HL-60 (cell line): ENCODE measurements at regions not wholly inside any gene's neighbourhood (a gene's known extent, or its start where the extent isn't known, plus 50 kb on each side); places are given as distances from the start of the nearest gene placed in this dataset.

ENCODE experiments used
- CTCF ChIP-seq: IDR thresholded peaks from one replicate; pipeline ENCODE4 v1.5.1; 2011; ENCODE audit warnings: low read length, control low read depth, inconsistent platforms; ENCODE audit not compliant: insufficient read depth
- GABPA ChIP-seq: IDR thresholded peaks from 2 replicates; pipeline ENCODE4 v1.6.1; 2012; ENCODE audit warnings: low read depth
- POLR2AphosphoS5 ChIP-seq: IDR thresholded peaks from 2 replicates; pipeline ENCODE4 v1.6.1; 2012; ENCODE audit warnings: low read depth

- TF ChIP-seq POLR2AphosphoS5, result no peak
- no peak for TF ChIP-seq CTCF
- TF ChIP-seq GABPA, result no peak
Measured at GRCh38 chr9:23372703-23373102, 453.3 kb downstream of the ELAVL2 start.
